H1 (cell line): ENCODE measurements at regions not wholly inside any gene's neighbourhood (a gene's known extent, or its start where the extent isn't known, plus 50 kb on each side); places are given as distances from the start of the nearest gene placed in this dataset.

Source experiments
- BCL11A ChIP-seq, 2 experiments: IDR thresholded peaks; one replicate each; pipeline ENCODE4 v1.6.1; 2011; ENCODE audit warnings: low read depth in 2 of 2, low read length in 2 of 2, mild to moderate bottlenecking in 2 of 2
- CHD7 ChIP-seq: fragments of 300-600 bp; sonication (generic); IDR thresholded peaks from 2 replicates; pipeline ENCODE4 v1.7.1; 2012; ENCODE audit warnings: low read length, moderate library complexity, mild to moderate bottlenecking, inconsistent platforms; ENCODE audit not compliant: insufficient replicate concordance
- GTF2F1 ChIP-seq: IDR thresholded peaks from 2 replicates; pipeline ENCODE4 v1.6.1; 2012; ENCODE audit warnings: low read depth, low read length, improper control_type of control experiment, borderline replicate concordance
- HDAC2 ChIP-seq, 2 experiments: fragments of 300-600 bp in 1 of 2; sonication (generic) in 1 of 2; IDR thresholded peaks; 2 replicates each; pipeline ENCODE4 v1.6.1; 2011 to 2012; ENCODE audit warnings: low read depth in 2 of 2, low read length in 2 of 2, mild to moderate bottlenecking in 2 of 2, moderate library complexity in 2 of 2, borderline replicate concordance in 1 of 2, inconsistent platforms in 1 of 2
- MAFK ChIP-seq: IDR thresholded peaks from 2 replicates; pipeline ENCODE4 v1.6.1; 2012; ENCODE audit warnings: low read depth, mild to moderate bottlenecking, improper control_type of control experiment, low read length
- SRF ChIP-seq: IDR thresholded peaks from 2 replicates; pipeline ENCODE4 v1.6.1; 2011; ENCODE audit warnings: mild to moderate bottlenecking, low read depth, low read length, moderate library complexity
- SUZ12 ChIP-seq: fragments of 200-600 bp; sonication (generic); IDR thresholded peaks from 2 replicates; pipeline ENCODE4 v1.6.1; 2012; ENCODE audit warnings: mild to moderate bottlenecking, inconsistent platforms, low read length, moderate library complexity, mixed read lengths
- USF2 ChIP-seq: IDR thresholded peaks from 2 replicates; pipeline ENCODE4 v1.6.1; 2011; ENCODE audit warnings: low read length, improper control_type of control experiment

- TF ChIP-seq CHD7 = no peak
- TF ChIP-seq SRF = no peak
- no peak for TF ChIP-seq USF2
- TF ChIP-seq HDAC2 (IDR thresholded peaks at IDR 0.05; ENCODE audit: borderline replicate concordance in 1 of 2, low read depth in 2 of 2, low read length in 2 of 2) = no peak
- TF ChIP-seq SUZ12 = no peak
- TF ChIP-seq MAFK = no peak
- no peak for TF ChIP-seq GTF2F1
- no peak for TF ChIP-seq BCL11A (IDR thresholded peaks at IDR 0.05; ENCODE audit: low read depth in 2 of 2, low read length in 2 of 2)
- TF ChIP-seq, all 59 proteins: peak for 0
Observed at GRCh38 chr16:85187886-85188285, 75.6 kb upstream of the CIBAR2 start (continued).
